BE2C (cell line): ENCODE measurements at regions not wholly inside any gene's neighbourhood (a gene's known extent, or its start where the extent isn't known, plus 50 kb on each side); places are given as distances from the start of the nearest gene placed in this dataset.

ENCODE experiments used
- DNase-seq: peaks from one replicate; pipeline ENCODE4 v3.0.0-alpha.2; 2020
- H3K27me3 ChIP-seq: fragments of 250-450 bp; sonication (Bioruptor Pico); 2 replicates; pipeline ENCODE4 v1.5.1; 2020; ENCODE audit warnings: mild to moderate bottlenecking
- H3K36me3 ChIP-seq: fragments of 250-450 bp; sonication (Bioruptor Pico); 2 replicates; pipeline ENCODE4 v1.5.1; 2020; ENCODE audit warnings: mild to moderate bottlenecking
- H3K4me1 ChIP-seq: fragments of 250-450 bp; sonication (Bioruptor Pico); 2 replicates; pipeline ENCODE4 v1.5.1; 2020
- H3K4me3 ChIP-seq: 2 replicates; pipeline ENCODE4 v1.5.1; 2011; ENCODE audit warnings: low read depth, low read length
- H3K9me3 ChIP-seq: fragments of 250-450 bp; sonication (Bioruptor Pico); 2 replicates; pipeline ENCODE4 v1.5.1; 2020
- CTCF ChIP-seq: IDR thresholded peaks from 2 replicates; pipeline ENCODE4 v1.5.1; 2012; ENCODE audit warnings: mild to moderate bottlenecking, low read depth, low read length

GRCh38 chr17:70875729-70876310 lies 706.5 kb downstream of the KCNJ2 start:
- TF ChIP-seq CTCF, result no peak
- Histone ChIP-seq H3K4me1 (no peaks in the 10 kb centered on the region), H3K4me3 (no peak overlapping the region), H3K36me3 (no peaks in the 10 kb centered on the region), H3K9me3 (peaks cover 2% of the 10 kb centered on the region; the same call in 1 of the 2 replicates), H3K27me3 (peaks cover 4% of the 10 kb centered on the region; the same call in 1 of the 2 replicates)
- no peak for DNase-seq

DNA sequence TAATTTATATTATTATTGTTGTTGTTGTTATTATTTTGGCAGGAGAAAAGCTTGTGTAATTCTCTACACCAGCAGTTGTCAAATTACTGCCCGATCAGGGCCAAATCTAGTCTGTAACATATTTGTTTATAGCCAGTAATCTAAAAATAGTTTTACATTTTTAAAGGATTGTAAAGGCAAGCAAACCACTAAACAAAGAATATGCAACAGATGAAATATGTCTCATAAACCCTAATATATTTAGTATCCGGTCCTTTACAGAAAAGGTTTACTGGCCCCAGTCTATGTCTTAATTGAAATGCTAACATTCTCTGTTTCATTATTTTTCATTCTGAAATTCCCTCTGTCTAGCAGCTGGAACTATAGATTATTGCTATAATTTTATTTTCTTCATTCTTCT lies 709.5 kb downstream of the KCNJ2 start:
- Histone ChIP-seq H3K4me3 (no peak overlapping the region), H3K4me1 (no peaks in the 10 kb centered on the region), H3K9me3 (peaks cover 2% of the 10 kb centered on the region; the same call in 1 of the 2 replicates), H3K36me3 (no peaks in the 10 kb centered on the region), H3K27me3 (peaks cover 8% of the 10 kb centered on the region; the same call in 1 of the 2 replicates)
- no peak for DNase-seq
- no peak for TF ChIP-seq CTCF

DNA sequence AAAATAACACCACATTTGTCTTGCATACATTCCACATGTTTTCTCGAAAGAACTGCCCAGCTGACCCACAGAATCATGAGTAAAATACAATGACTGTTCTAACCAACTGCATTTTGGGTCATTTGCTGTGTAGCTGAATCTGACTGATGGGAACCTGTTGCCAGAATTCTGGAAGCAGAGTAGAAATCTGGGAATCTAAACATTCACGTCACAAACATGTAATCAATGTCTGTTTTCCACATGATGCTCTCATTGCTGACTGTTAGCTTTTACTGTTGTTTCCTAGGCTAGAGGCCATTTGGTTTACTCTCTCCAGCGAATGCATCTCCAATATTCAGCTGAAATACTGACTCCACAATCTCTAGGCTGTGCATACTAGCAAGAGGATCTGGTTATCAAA lies 710.1 kb downstream of the KCNJ2 start:
- TF ChIP-seq CTCF, result no peak
- Histone ChIP-seq H3K36me3 (no peaks in the 10 kb centered on the region), H3K4me3 (no peak overlapping the region), H3K4me1 (no peaks in the 10 kb centered on the region), H3K27me3 (peaks cover 8% of the 10 kb centered on the region; the same call in 1 of the 2 replicates), H3K9me3 (peaks cover 2% of the 10 kb centered on the region; the same call in 1 of the 2 replicates)
- DNase-seq, result no peak

DNA sequence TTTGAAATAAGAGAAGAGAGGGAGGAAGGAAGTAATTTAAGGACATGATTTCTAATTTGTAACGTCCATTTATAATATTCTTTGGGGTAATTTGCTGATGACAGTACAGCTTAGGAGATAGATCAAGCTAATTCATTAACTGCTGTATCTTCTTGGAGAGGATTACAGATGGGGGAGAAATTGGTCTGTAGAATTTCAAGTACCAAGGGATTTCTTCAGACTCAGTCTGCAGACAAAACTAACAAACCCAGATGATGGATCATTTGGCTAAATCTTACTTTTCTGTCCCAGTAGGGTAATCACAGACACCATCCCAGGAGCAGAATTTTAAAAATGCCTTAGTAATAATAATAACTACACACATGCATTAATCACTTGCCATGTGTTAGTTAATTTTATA lies 711.8 kb downstream of the KCNJ2 start:
- peaks cover under 1% of the 10 kb centered on the region; the same call in 1 of the 2 replicates for H3K9me3 ChIP-seq
- peaks cover 8% of the 10 kb centered on the region; the same call in 1 of the 2 replicates for H3K27me3 ChIP-seq
- H3K4me3 ChIP-seq, result no peak overlapping the region
- H3K4me1 ChIP-seq, result no peaks in the 10 kb centered on the region
- no peak for TF ChIP-seq CTCF
- DNase-seq, result no peak
- no peaks in the 10 kb centered on the region for H3K36me3 ChIP-seq

GRCh38 chr17:70882504-70882903 lies 713.2 kb downstream of the KCNJ2 start:
- no peak for TF ChIP-seq CTCF

GRCh38 chr17:70886648-70887047 lies 717.3 kb downstream of the KCNJ2 start:
- DNase-seq, result no peak
- TF ChIP-seq CTCF, result no peak
- H3K27me3 ChIP-seq, result peaks cover 32% of the 10 kb centered on the region
- no peaks in the 10 kb centered on the region for H3K36me3 ChIP-seq
- no peaks in the 10 kb centered on the region for H3K9me3 ChIP-seq
- H3K4me1 ChIP-seq, result no peaks in the 10 kb centered on the region; the same call in 1 of the 2 replicates
- no peak overlapping the region for H3K4me3 ChIP-seq

More at GRCh38 chr17:70882504-70882903, 713.2 kb downstream of the KCNJ2 start:
- DNase-seq, result no peak
- Histone ChIP-seq H3K4me1 (no peaks in the 10 kb centered on the region), H3K9me3 (no peaks in the 10 kb centered on the region), H3K36me3 (no peaks in the 10 kb centered on the region), H3K4me3 (no peak overlapping the region), H3K27me3 (peaks cover 8% of the 10 kb centered on the region)
